K562 (cell line): ENCODE measurements at regions not wholly inside any gene's neighbourhood (a gene's known extent, or its start where the extent isn't known, plus 50 kb on each side); places are given as distances from the start of the nearest gene placed in this dataset.

Source experiments
- ATAC-seq: fragments of 200-7000 bp; cut with Tn5 transposase; 3 replicates; pipeline ENCODE4 v1.9.1; 2020; ENCODE audit warnings: moderate library complexity
- BruUV-seq: library from RNA; stranded (reverse); fragments of 400-500 nt; replicated peaks from 2 replicates; lab custom pipeline; 2021; lab: Mats Ljungman, UMichigan
- CTCF ChIA-PET: fragments of 300-600 bp; formaldehyde crosslinking; extraction: SDS; loops from one replicate; lab custom pipeline; 2021; ENCODE audit warnings: low intra/inter-chr PET ratio; lab: Yijun Ruan, JAX
- POLR2A ChIA-PET: fragments of 300-600, 350-650 bp; sonication (Branson Sonifier 250); formaldehyde crosslinking; extraction: SDS; loops from one replicate; lab custom pipeline; 2021; ENCODE audit warnings: antibody characterized with exemption, inconsistent platforms; lab: Yijun Ruan, JAX
- DNase-seq, 4 experiments: peaks; one replicate each; pipeline versions ENCODE4 v3.0.0 to v3.0.0-alpha.2; 2011 to 2018; ENCODE audit warnings: low spot score in 3 of 4, mixed read lengths in 3 of 4; ENCODE audit errors: extremely low read depth in 1 of 4
- FAIRE-seq: peaks from 2 replicates; lab custom pipeline; 2011; peaks lifted over from hg19 to GRCh38; lab: Jason Lieb, UNC
- H2AFZ ChIP-seq: 2 replicates; pipeline ENCODE4 v1.6.0; 2011; ENCODE audit warnings: low read depth, low read length, control low read depth, inconsistent platforms
- H3K27ac ChIP-seq: fragments of 200-600 bp; 3 replicates; pipeline ENCODE4 v1.8.0; 2011; ENCODE audit warnings: low read depth, mild to moderate bottlenecking, control low read depth, inconsistent platforms, low read length, moderate library complexity, mixed read lengths; ENCODE audit errors: extremely low read depth
- H3K27me3 ChIP-seq, 2 experiments: fragments of 300-600 bp in 1 of 2; 2 replicates in 1 of 2; 3 replicates in 1 of 2; pipeline versions ENCODE4 v1.6.0 to v1.8.0; 2011; ENCODE audit warnings: inconsistent platforms in 2 of 2, low read length in 2 of 2, mild to moderate bottlenecking in 1 of 2, mixed read lengths in 1 of 2, moderate library complexity in 1 of 2; ENCODE audit not compliant: control insufficient read depth in 2 of 2, insufficient read depth in 2 of 2
- H3K36me3 ChIP-seq: fragments of 300-600 bp; 3 replicates; pipeline ENCODE4 v1.8.0; 2011; ENCODE audit warnings: mild to moderate bottlenecking, low read length, inconsistent platforms; ENCODE audit not compliant: control insufficient read depth, insufficient read depth
- H3K4me1 ChIP-seq, 2 experiments: fragments of 200-600 bp in 1 of 2; replicated peaks in 1 of 2; 2 replicates in 1 of 2; 3 replicates in 1 of 2; pipeline versions ENCODE4 v1.5.1 to v1.8.0; 2011; ENCODE audit warnings: inconsistent platforms in 2 of 2, low read length in 2 of 2, mild to moderate bottlenecking in 1 of 2, mixed read lengths in 1 of 2, moderate library complexity in 1 of 2; ENCODE audit not compliant: control insufficient read depth in 2 of 2, insufficient read depth in 2 of 2
- H3K4me2 ChIP-seq: 2 replicates; pipeline ENCODE4 v1.6.1; 2011; ENCODE audit warnings: low read length, control low read depth, inconsistent platforms, mixed read lengths; ENCODE audit not compliant: insufficient read depth
- H3K4me3 ChIP-seq: fragments of 200-600 bp; sonication (generic), shearing (Covaris generic); 2 replicates; pipeline ENCODE4 v1.5.1; 2016; ENCODE audit warnings: control low read depth, inconsistent platforms
- H3K79me2 ChIP-seq: fragments of 200-600 bp; 3 replicates; pipeline ENCODE4 v1.8.0; 2011; ENCODE audit warnings: low read length, inconsistent platforms; ENCODE audit not compliant: control insufficient read depth, insufficient read depth
- H3K9ac ChIP-seq, 2 experiments: 2 replicates each; pipeline versions ENCODE4 v1.6.0 to v1.6.1; 2011; ENCODE audit warnings: low read depth in 2 of 2, low read length in 2 of 2, control low read depth in 1 of 2, inconsistent platforms in 1 of 2, mild to moderate bottlenecking in 1 of 2, mixed read lengths in 1 of 2; ENCODE audit not compliant: insufficient read depth in 1 of 2
- H3K9me1 ChIP-seq: one replicate; pipeline ENCODE4 v1.6.0; 2011; ENCODE audit warnings: inconsistent platforms, mild to moderate bottlenecking, low read length, moderate library complexity; ENCODE audit not compliant: control insufficient read depth, insufficient read depth
- H3K9me3 ChIP-seq: replicated peaks from 2 replicates; pipeline ENCODE4 v1.5.1; 2011; ENCODE audit warnings: low read depth, low read length, inconsistent platforms; ENCODE audit not compliant: control insufficient read depth, insufficient read depth
- H4K20me1 ChIP-seq: replicated peaks from 2 replicates; pipeline ENCODE4 v1.6.1; 2011; ENCODE audit warnings: low read length, inconsistent platforms, mixed read lengths; ENCODE audit not compliant: control insufficient read depth, insufficient read depth
- ARHGAP35 ChIP-seq: fragments of 450-650 bp; IDR thresholded peaks from 2 replicates; pipeline ENCODE4 v1.6.1; 2018; ENCODE audit not compliant: partially characterized antibody
- ATF2 ChIP-seq: sonication (generic); formaldehyde crosslinking; IDR thresholded peaks from 2 replicates; pipeline ENCODE4 v1.8.1; 2022; ENCODE audit warnings: missing genetic modification reagents
- FOXK1 ChIP-seq: sonication (generic); formaldehyde crosslinking; IDR thresholded peaks from 2 replicates; pipeline ENCODE4 v1.8.0; 2022; ENCODE audit warnings: missing genetic modification reagents, mild to moderate bottlenecking, borderline replicate concordance
- HEY1 ChIP-seq: fragments of 250-450 bp; sonication (Bioruptor Pico); IDR thresholded peaks from 2 replicates; pipeline ENCODE4 v1.5.0; 2020; ENCODE audit warnings: mild to moderate bottlenecking, moderate library complexity, borderline replicate concordance
- MAFF ChIP-seq: IDR thresholded peaks from 2 replicates; pipeline ENCODE4 v1.6.1; 2012; ENCODE audit warnings: low read length, improper control_type of control experiment
- RERE ChIP-seq: sonication (generic); formaldehyde crosslinking; IDR thresholded peaks from 2 replicates; pipeline ENCODE4 v1.8.0; 2023; ENCODE audit warnings: missing genetic modification reagents, mild to moderate bottlenecking, borderline replicate concordance
- TSC22D4 ChIP-seq: fragments of 450-650 bp; IDR thresholded peaks from 2 replicates; pipeline ENCODE4 v1.6.1; 2016; ENCODE audit warnings: missing genetic modification characterization, missing biosample characterization, control low read depth
- ZNF239 ChIP-seq: fragments of 250-450 bp; sonication (Bioruptor Pico); IDR thresholded peaks from 2 replicates; pipeline ENCODE4 v1.4.0; 2020; ENCODE audit warnings: mild to moderate bottlenecking
- ZNF282 ChIP-seq: sonication (generic); formaldehyde crosslinking; IDR thresholded peaks from 2 replicates; pipeline ENCODE4 v1.8.1; 2023; ENCODE audit warnings: missing genetic modification reagents
- WGBS: fragments of 100-300 bp; shearing (Covaris generic); methylation state at CpG from one replicate; pipeline ENCODE4 v1.1.6; 2016; ENCODE audit warnings: low coverage, mixed read lengths; ENCODE audit not compliant: insufficient coverage; ENCODE audit errors: missing lambda C conversion rate; 5-methylcytosine and 5-hydroxymethylcytosine counted together
- in situ Hi-C: fragments of 300-500 bp; cut with MboI; formaldehyde crosslinking; loops from 4 replicates; pipeline ENCODE4 v1.15.0; 2018; ENCODE audit warnings: inconsistent platforms, mixed read lengths
- intact Hi-C: fragments of 100-400 bp; cut with micrococcal nuclease; formaldehyde crosslinking; loops from 2 replicates; pipeline ENCODE4 v1.14.2; 2022
- TF ChIP-seq, protein P1 (sequence below): fragments of 200-800 bp; sonication (Bioruptor generic); IDR thresholded peaks from 2 replicates; pipeline ENCODE4 v1.6.1; 2017; ENCODE audit warnings: missing genetic modification characterization, missing compliant biosample characterization

DNA sequence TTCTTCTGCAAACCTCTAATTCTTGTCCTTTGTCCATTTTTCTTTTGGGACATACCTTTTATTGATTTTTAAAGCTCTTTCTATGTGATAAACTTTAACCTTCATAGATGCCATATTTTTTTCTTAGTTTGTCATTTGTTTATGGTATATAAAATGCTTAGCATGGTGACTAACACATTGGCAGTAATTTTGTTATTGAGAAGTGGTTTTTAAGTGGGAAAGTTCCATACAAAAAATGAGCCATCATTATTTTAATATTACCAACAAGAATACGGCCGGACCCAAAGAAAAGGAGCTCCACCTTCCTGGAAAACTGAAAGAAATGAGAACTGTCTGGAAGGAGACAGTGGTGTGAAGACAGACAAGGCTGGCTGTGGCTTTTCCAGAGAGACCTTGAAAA lies 270.1 kb upstream of the SIX2 start:
- in situ Hi-C loops: no loop called here
- Histone ChIP-seq H3K4me2 (no peak overlapping the region), H3K79me2 (no peaks in the 10 kb centered on the region), H4K20me1 (no peaks in the 10 kb centered on the region; the same call in 1 of the 2 replicates), H3K36me3 (no peaks in the 10 kb centered on the region), H3K9me1 (no peaks in the 10 kb centered on the region), H3K4me3 (no peak overlapping the region), H3K4me1 (no peaks in the 10 kb centered on the region), H3K9ac (no peak overlapping the region)
- FAIRE-seq (no peak), DNase-seq (no peak), ATAC-seq (no peak)
- ChIA-PET POLR2A (no interaction called here), CTCF (no interaction called here)
- TF ChIP-seq TSC22D4 (no peak), FOXK1 (CRISPR knock-in tag) (no peak), MAFF (no peak), ATF2 (CRISPR knock-in tag) (no peak), ARHGAP35 (no peak), RERE (CRISPR knock-in tag) (no peak), HEY1 (CRISPR knock-in tag) (no peak), ZNF282 (no peak), ZNF239 (CRISPR knock-in tag) (no peak)
- TF ChIP-seq, protein P1, sequence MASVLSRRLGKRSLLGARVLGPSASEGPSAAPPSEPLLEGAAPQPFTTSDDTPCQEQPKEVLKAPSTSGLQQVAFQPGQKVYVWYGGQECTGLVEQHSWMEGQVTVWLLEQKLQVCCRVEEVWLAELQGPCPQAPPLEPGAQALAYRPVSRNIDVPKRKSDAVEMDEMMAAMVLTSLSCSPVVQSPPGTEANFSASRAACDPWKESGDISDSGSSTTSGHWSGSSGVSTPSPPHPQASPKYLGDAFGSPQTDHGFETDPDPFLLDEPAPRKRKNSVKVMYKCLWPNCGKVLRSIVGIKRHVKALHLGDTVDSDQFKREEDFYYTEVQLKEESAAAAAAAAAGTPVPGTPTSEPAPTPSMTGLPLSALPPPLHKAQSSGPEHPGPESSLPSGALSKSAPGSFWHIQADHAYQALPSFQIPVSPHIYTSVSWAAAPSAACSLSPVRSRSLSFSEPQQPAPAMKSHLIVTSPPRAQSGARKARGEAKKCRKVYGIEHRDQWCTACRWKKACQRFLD (CRISPR knock-in tag): no peak
- TF ChIP-seq, all 486 proteins: peak for 0
- no TSS peak for BruUV-seq
- 0% methylated on average over 2 of the region's 2 CpGs for WGBS
- H3K27ac ChIP-seq: no peak overlapping the region
- H3K27me3 ChIP-seq: peaks cover 35 to 42% of the 10 kb centered on the region in 2 experiments
- no peak overlapping the region for H2AFZ ChIP-seq
- intact Hi-C loops: no loop called here
- H3K9me3 ChIP-seq: no peaks in the 10 kb centered on the region
